MM.1S (cell line): ENCODE measurements at regions not wholly inside any gene's neighbourhood (a gene's known extent, or its start where the extent isn't known, plus 50 kb on each side); places are given as distances from the start of the nearest gene placed in this dataset.

ENCODE experiments used
- DNase-seq: peaks from one replicate; pipeline ENCODE4 v3.0.0-alpha.2; 2015
- H2AFZ ChIP-seq: fragments of 300-600 bp; sonication (generic); 2 replicates; pipeline ENCODE4 v1.6.0; 2016; ENCODE audit warnings: antibody characterized with exemption, low read length
- H3F3A ChIP-seq: fragments of 300-600 bp; sonication (generic); 2 replicates; pipeline ENCODE4 v1.6.1; 2016; ENCODE audit warnings: mild to moderate bottlenecking, antibody characterized with exemption, low read length, moderate library complexity, mixed read lengths; ENCODE audit not compliant: insufficient read depth
- H3K27ac ChIP-seq: fragments of 300-600 bp; sonication (generic); 2 replicates; pipeline ENCODE4 v1.5.1; 2016; ENCODE audit warnings: mild to moderate bottlenecking, low read length
- H3K27me3 ChIP-seq: fragments of 300-600 bp; sonication (generic); replicated peaks from 2 replicates; pipeline ENCODE4 v1.6.0; 2016; ENCODE audit warnings: low read length; ENCODE audit not compliant: insufficient read depth
- H3K36me3 ChIP-seq: fragments of 300-600 bp; sonication (generic); replicated peaks from 2 replicates; pipeline ENCODE4 v1.6.1; 2016; ENCODE audit warnings: mild to moderate bottlenecking, low read length, mixed read lengths; ENCODE audit not compliant: insufficient read depth
- H3K4me1 ChIP-seq: fragments of 300-600 bp; sonication (generic); 2 replicates; pipeline ENCODE4 v1.6.1; 2016; ENCODE audit warnings: low read length, mixed read lengths
- H3K4me2 ChIP-seq: fragments of 300-600 bp; sonication (generic); 2 replicates; pipeline ENCODE4 v1.6.0; 2016; ENCODE audit warnings: low read depth, low read length
- H3K4me3 ChIP-seq: fragments of 300-600 bp; sonication (generic); 2 replicates; pipeline ENCODE4 v1.5.1; 2016; ENCODE audit warnings: low read length, mixed read lengths
- H3K79me2 ChIP-seq: fragments of 300-600 bp; sonication (generic); 2 replicates; pipeline ENCODE4 v1.6.1; 2016; ENCODE audit warnings: mixed run types, low read length, mixed read lengths
- H3K9ac ChIP-seq: fragments of 300-600 bp; sonication (generic); 2 replicates; pipeline ENCODE4 v1.6.1; 2016; ENCODE audit warnings: low read length, mixed read lengths
- H3K9me2 ChIP-seq: fragments of 300-600 bp; sonication (generic); replicated peaks from 2 replicates; pipeline ENCODE4 v1.6.1; 2016; ENCODE audit warnings: mild to moderate bottlenecking, low read length, mixed read lengths; ENCODE audit not compliant: insufficient read depth
- H3K9me3 ChIP-seq: fragments of 300-600 bp; sonication (generic); replicated peaks from 2 replicates; pipeline ENCODE4 v1.6.1; 2016; ENCODE audit warnings: mild to moderate bottlenecking, low read length, mixed read lengths; ENCODE audit not compliant: insufficient read depth
- H4K20me1 ChIP-seq: fragments of 300-600 bp; sonication (generic); 2 replicates; pipeline ENCODE4 v1.6.1; 2016; ENCODE audit warnings: mild to moderate bottlenecking, low read length, moderate library complexity, mixed read lengths; ENCODE audit not compliant: insufficient read depth
- EZH2 ChIP-seq: fragments of 300-600 bp; sonication (generic); optimal IDR thresholded peaks from 2 replicates; pipeline ENCODE3; 2017; ENCODE audit warnings: low read depth, mild to moderate bottlenecking, antibody characterized with exemption, low read length, mixed read lengths
- EZH2phosphoT487 ChIP-seq: fragments of 300-600 bp; sonication (generic); IDR thresholded peaks from 2 replicates; pipeline ENCODE4 v1.6.1; 2018; ENCODE audit warnings: antibody characterized with exemption, low read length
- TF ChIP-seq, protein P1 (sequence below): fragments of 300-600 bp; sonication (generic); IDR thresholded peaks from 2 replicates; pipeline ENCODE4 v1.5.1; 2016; ENCODE audit warnings: antibody characterized with exemption, low read length, mixed read lengths

GRCh38 chr12:102690253-102690652 lies 209.9 kb upstream of the IGF1 start:
- TF ChIP-seq EZH2 = no peak
- no peak for TF ChIP-seq EZH2phosphoT487
- TF ChIP-seq, protein P1, sequence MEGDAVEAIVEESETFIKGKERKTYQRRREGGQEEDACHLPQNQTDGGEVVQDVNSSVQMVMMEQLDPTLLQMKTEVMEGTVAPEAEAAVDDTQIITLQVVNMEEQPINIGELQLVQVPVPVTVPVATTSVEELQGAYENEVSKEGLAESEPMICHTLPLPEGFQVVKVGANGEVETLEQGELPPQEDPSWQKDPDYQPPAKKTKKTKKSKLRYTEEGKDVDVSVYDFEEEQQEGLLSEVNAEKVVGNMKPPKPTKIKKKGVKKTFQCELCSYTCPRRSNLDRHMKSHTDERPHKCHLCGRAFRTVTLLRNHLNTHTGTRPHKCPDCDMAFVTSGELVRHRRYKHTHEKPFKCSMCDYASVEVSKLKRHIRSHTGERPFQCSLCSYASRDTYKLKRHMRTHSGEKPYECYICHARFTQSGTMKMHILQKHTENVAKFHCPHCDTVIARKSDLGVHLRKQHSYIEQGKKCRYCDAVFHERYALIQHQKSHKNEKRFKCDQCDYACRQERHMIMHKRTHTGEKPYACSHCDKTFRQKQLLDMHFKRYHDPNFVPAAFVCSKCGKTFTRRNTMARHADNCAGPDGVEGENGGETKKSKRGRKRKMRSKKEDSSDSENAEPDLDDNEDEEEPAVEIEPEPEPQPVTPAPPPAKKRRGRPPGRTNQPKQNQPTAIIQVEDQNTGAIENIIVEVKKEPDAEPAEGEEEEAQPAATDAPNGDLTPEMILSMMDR = no peak
- Histone ChIP-seq H3K9ac (no peak overlapping the region), H4K20me1 (no peaks in the 10 kb centered on the region), H3K79me2 (no peaks in the 10 kb centered on the region), H3K9me2 (no peaks in the 10 kb centered on the region), H3K4me3 (no peak overlapping the region), H3K4me2 (no peak overlapping the region), H3K27me3 (no peaks in the 10 kb centered on the region), H3K36me3 (no peaks in the 10 kb centered on the region), H3F3A (no peaks in the 10 kb centered on the region), H3K27ac (no peak overlapping the region), H2AFZ (no peak overlapping the region), H3K4me1 (no peaks in the 10 kb centered on the region), H3K9me3 (no peaks in the 10 kb centered on the region)
- no peak for DNase-seq

DNA sequence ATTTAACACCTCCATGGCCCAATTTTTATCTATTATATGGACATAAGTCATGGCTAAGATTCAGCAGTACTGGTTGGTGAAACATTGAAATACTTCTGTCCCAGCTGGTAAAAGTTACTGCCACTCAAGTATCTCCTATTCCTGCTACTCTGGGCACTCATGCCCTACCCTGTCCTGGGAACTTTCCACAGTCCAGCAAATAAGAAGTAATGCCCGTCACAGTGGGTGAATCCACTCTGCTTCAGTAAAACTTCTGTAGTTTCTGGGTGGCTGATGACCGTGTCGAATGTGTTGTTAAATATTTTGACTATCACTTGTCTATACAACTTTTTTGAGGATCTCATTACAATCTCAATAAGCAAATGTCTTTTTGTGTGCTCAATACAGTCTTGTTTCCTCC lies 209.3 kb upstream of the IGF1 start:
- no peaks in the 10 kb centered on the region for H3K27me3 ChIP-seq
- H3F3A ChIP-seq = no peaks in the 10 kb centered on the region
- TF ChIP-seq EZH2phosphoT487 (no peak), EZH2 (no peak)
- TF ChIP-seq, protein P1 = no peak
- no peak overlapping the region for H3K4me3 ChIP-seq
- H4K20me1 ChIP-seq = no peaks in the 10 kb centered on the region
- H3K9me3 ChIP-seq = no peaks in the 10 kb centered on the region
- no peak overlapping the region for H3K4me2 ChIP-seq
- no peak overlapping the region for H2AFZ ChIP-seq
- no peak for DNase-seq
- no peaks in the 10 kb centered on the region for H3K9me2 ChIP-seq
- H3K9ac ChIP-seq = no peak overlapping the region
- H3K4me1 ChIP-seq = no peaks in the 10 kb centered on the region
- no peak overlapping the region for H3K27ac ChIP-seq
- H3K36me3 ChIP-seq = no peaks in the 10 kb centered on the region
- H3K79me2 ChIP-seq = no peaks in the 10 kb centered on the region

GRCh38 chr12:102687523-102687922 lies 207.2 kb upstream of the IGF1 start:
- H3K79me2 ChIP-seq = no peaks in the 10 kb centered on the region
- no peaks in the 10 kb centered on the region for H3F3A ChIP-seq
- no peaks in the 10 kb centered on the region for H3K27me3 ChIP-seq
- H3K4me1 ChIP-seq = no peaks in the 10 kb centered on the region
- TF ChIP-seq EZH2phosphoT487 (no peak), EZH2 (no peak)
- TF ChIP-seq, protein P1 = no peak
- no peak for DNase-seq
- no peak overlapping the region for H3K9ac ChIP-seq
- no peaks in the 10 kb centered on the region for H3K36me3 ChIP-seq
- H3K4me3 ChIP-seq = no peak overlapping the region
- no peaks in the 10 kb centered on the region for H3K9me3 ChIP-seq
- no peaks in the 10 kb centered on the region for H3K9me2 ChIP-seq
- H3K27ac ChIP-seq = no peak overlapping the region
- H4K20me1 ChIP-seq = no peaks in the 10 kb centered on the region
- no peak overlapping the region for H3K4me2 ChIP-seq
- H2AFZ ChIP-seq = no peak overlapping the region

GRCh38 chr12:102685841-102686240 lies 205.5 kb upstream of the IGF1 start:
- no peak overlapping the region for H3K4me2 ChIP-seq
- no peak overlapping the region for H3K9ac ChIP-seq
- H3K36me3 ChIP-seq = no peaks in the 10 kb centered on the region
- H3K9me2 ChIP-seq = no peaks in the 10 kb centered on the region
- H3K4me3 ChIP-seq = no peak overlapping the region
- no peaks in the 10 kb centered on the region for H3K9me3 ChIP-seq
- no peaks in the 10 kb centered on the region for H3K79me2 ChIP-seq
- no peaks in the 10 kb centered on the region for H3K27me3 ChIP-seq
- no peaks in the 10 kb centered on the region for H3F3A ChIP-seq
- TF ChIP-seq EZH2phosphoT487 (no peak), EZH2 (no peak)
- TF ChIP-seq, protein P1 = no peak
- no peak overlapping the region for H3K27ac ChIP-seq
- no peak overlapping the region for H2AFZ ChIP-seq
- no peak for DNase-seq
- no peaks in the 10 kb centered on the region for H3K4me1 ChIP-seq
- H4K20me1 ChIP-seq = no peaks in the 10 kb centered on the region
